SK-N-MC (cell line): ENCODE measurements at regions not wholly inside any gene's neighbourhood (a gene's known extent, or its start where the extent isn't known, plus 50 kb on each side); places are given as distances from the start of the nearest gene placed in this dataset.

ENCODE experiments used
- DNase-seq: peaks from one replicate; pipeline ENCODE4 v3.0.0-alpha.2; 2011; ENCODE audit warnings: low read depth, low spot score
- H3K27ac ChIP-seq: fragments of 200-600 bp; sonication (generic); 2 replicates; pipeline ENCODE4 v1.5.1; 2016; ENCODE audit warnings: mixed run types
- H3K36me3 ChIP-seq: fragments of 200-600 bp; sonication (generic); 2 replicates; pipeline ENCODE4 v1.6.1; 2017; ENCODE audit warnings: antibody characterized with exemption, low read length, mixed read lengths; ENCODE audit not compliant: insufficient read depth
- H3K4me3 ChIP-seq: fragments of 200-600 bp; sonication (generic); 2 replicates; pipeline ENCODE4 v1.5.1; 2016
- H3K9ac ChIP-seq: fragments of 200-600 bp; sonication (generic); 2 replicates; pipeline ENCODE4 v1.8.0; 2017; ENCODE audit warnings: mixed run types, mixed read lengths; ENCODE audit not compliant: insufficient read length
- H3K9me3 ChIP-seq: fragments of 200-600 bp; sonication (generic); 2 replicates; pipeline ENCODE4 v1.6.1; 2017; ENCODE audit warnings: low read depth, mild to moderate bottlenecking, antibody characterized with exemption, low read length, moderate library complexity, mixed read lengths
- EZH2 ChIP-seq: fragments of 200-600 bp; sonication (generic); IDR thresholded peaks from one replicate; pipeline ENCODE4 v1.6.1; 2017; ENCODE audit warnings: antibody characterized with exemption
- FOXP2 ChIP-seq: optimal IDR thresholded peaks from 2 replicates; pipeline ENCODE3; 2011; ENCODE audit warnings: mild to moderate bottlenecking, moderate library complexity; ENCODE audit not compliant: insufficient read depth; ENCODE audit errors: extremely low read length, control extremely low read depth
- POLR2AphosphoS5 ChIP-seq: IDR thresholded peaks from 2 replicates; pipeline ENCODE4 v1.6.1; 2012; ENCODE audit warnings: mild to moderate bottlenecking, low read depth, low read length, borderline replicate concordance

GRCh38 chr2:79259296-79259695, 99.7 kb upstream of the REG3A start:
- H3K4me3 ChIP-seq, result no peak overlapping the region
- TF ChIP-seq EZH2, result no peak

DNA sequence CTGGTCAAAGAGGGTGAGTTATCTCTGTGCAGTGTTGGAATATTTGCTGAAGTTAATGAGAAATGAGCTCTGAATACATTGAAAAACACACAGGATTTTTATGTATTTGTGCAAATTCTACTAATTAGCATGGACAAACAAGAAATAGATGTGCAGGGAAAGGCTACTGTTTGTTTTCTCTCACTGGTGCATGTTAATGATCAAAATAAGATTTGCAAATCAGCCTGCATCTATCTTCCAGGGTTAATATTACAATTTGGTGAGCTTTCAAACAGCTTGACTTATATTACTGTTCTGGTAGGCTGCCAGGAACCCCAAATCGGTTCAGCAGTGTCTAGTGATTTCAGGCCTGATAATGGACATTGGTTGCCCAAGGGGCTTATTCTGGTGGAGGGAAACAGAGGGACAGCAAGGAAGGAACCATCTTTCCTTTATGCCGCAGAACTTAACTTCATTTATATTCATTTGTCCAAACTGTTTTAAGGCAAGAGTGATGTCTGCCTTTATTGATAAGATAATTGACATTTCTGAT, 93.8 kb upstream of the REG3A start:
- TF ChIP-seq FOXP2 (no peak), POLR2AphosphoS5 (no peak), EZH2 (no peak)
- Histone ChIP-seq H3K27ac (no peak overlapping the region), H3K4me3 (no peak overlapping the region), H3K9me3 (no peaks in the 10 kb centered on the region), H3K36me3 (no peaks in the 10 kb centered on the region), H3K9ac (no peak overlapping the region)
- DNase-seq, result no peak

More at GRCh38 chr2:79259296-79259695, 99.7 kb upstream of the REG3A start:
- Histone ChIP-seq H3K27ac (no peak overlapping the region), H3K9ac (no peak overlapping the region), H3K36me3 (no peaks in the 10 kb centered on the region), H3K9me3 (no peaks in the 10 kb centered on the region)
- DNase-seq, result no peak

GRCh38 chr2:79250656-79251055, 91.1 kb upstream of the REG3A start:
- H3K4me3 ChIP-seq, result no peak overlapping the region
- no peak for TF ChIP-seq POLR2AphosphoS5
- TF ChIP-seq EZH2, result no peak
- TF ChIP-seq FOXP2, result no peak
- no peak for DNase-seq
- no peak overlapping the region for H3K9ac ChIP-seq
- no peak overlapping the region for H3K27ac ChIP-seq
- no peaks in the 10 kb centered on the region for H3K9me3 ChIP-seq
- no peaks in the 10 kb centered on the region for H3K36me3 ChIP-seq

GRCh38 chr2:79248776-79249175, 89.2 kb upstream of the REG3A start:
- no peak overlapping the region for H3K9ac ChIP-seq
- DNase-seq, result no peak
- H3K4me3 ChIP-seq, result no peak overlapping the region
- no peaks in the 10 kb centered on the region for H3K9me3 ChIP-seq
- TF ChIP-seq EZH2 (no peak), POLR2AphosphoS5 (no peak)
- H3K27ac ChIP-seq, result no peak overlapping the region
- no peaks in the 10 kb centered on the region for H3K36me3 ChIP-seq

DNA sequence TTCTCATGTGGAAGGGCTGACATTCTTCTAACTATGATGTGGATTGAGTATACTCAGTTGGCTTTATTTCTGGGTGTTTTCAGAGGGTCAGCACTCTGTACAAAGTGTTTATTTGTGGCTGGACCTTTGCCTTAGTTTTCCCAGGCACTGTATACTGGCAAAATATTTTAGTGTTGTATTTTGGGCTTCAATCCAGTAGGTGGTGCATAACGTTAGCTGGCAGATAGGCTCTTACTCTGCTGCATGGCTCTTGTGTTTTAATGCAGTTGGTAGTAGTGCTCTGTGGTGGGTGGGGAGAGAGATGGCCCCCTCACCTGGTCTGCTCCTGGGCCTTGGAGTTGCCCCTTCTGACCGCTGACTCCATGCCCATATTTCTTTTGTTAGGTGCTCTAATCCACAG, 75.6 kb upstream of the REG3A start:
- Histone ChIP-seq H3K9ac (no peak overlapping the region), H3K9me3 (no peaks in the 10 kb centered on the region), H3K36me3 (no peaks in the 10 kb centered on the region), H3K4me3 (no peak overlapping the region), H3K27ac (no peak overlapping the region)
- TF ChIP-seq POLR2AphosphoS5 (no peak), FOXP2 (no peak), EZH2 (no peak)
- no peak for DNase-seq

- no peaks in the 10 kb centered on the region for H3K9me3 ChIP-seq
- no peak overlapping the region for H3K4me3 ChIP-seq
- H3K36me3 ChIP-seq, result no peaks in the 10 kb centered on the region
- H3K27ac ChIP-seq, result no peak overlapping the region
- DNase-seq, result no peak
- TF ChIP-seq POLR2AphosphoS5 (no peak), FOXP2 (no peak), EZH2 (no peak)
- H3K9ac ChIP-seq, result no peak overlapping the region
These were observed 64.0 kb upstream of the REG3A start for GRCh38 chr2:79223539-79223938.

DNA sequence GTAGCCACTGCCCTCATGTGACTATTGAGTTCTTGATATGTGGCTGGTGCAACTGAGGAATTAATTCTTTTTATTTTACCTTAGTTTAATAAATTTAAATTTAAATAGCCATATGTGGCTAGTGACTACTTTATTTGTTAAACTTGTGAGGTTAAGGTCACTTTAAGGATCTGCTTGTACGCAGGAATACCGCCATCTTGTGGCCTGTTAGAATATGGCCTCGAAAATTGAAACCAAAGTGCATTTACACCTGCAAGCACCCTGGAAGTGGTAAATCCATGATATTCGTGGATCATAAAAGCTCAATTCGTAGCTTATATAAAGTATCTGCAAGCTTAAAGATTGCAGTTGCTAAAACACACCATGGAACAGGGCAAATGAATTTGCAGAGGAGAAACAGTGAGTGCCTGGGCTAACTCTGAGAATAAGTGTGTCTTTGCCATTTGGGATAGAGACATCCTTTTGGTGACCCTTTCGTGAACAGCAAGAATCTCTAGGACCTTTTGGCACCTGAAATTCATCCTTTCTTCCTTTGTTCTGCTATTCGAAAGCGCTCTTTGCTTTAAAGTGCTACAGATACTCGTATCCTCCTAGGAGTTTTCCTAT, 59.9 kb upstream of the REG3A start:
- TF ChIP-seq EZH2 (no peak), POLR2AphosphoS5 (no peak), FOXP2 (no peak)
- Histone ChIP-seq H3K27ac (no peak overlapping the region), H3K36me3 (no peaks in the 10 kb centered on the region), H3K9ac (no peak overlapping the region), H3K4me3 (no peak overlapping the region), H3K9me3 (no peaks in the 10 kb centered on the region)
- DNase-seq, result peak; percentile 45

DNA sequence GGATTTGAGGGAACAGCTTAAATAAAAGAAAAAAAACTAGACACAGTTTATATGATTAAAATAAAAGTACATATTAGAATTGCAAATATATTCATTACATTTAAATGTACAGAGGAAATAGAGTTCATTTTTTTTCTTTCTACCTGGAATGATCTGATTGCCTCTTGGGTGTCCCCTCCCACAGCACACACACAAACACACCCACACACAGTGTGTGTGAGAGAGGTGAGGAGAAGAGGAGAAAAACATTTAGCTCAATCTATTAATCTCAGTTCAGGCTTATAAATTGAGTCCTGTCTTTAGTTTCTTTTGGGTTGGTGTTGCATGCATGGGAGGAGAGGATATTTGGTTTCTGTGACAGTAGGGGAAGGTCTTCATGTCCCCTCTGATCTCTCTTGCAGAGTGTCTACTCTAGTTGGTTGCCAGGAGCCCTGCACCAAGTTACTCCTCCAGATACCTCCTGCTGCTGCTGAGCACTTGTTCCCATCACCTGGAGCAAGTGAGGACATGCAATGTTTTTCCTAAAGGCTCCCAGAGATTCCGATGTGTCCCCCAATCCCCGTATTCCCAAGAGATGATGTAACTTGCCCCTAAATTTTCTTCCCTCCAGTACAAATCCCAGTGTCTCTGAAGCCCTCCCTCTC, 50.8 kb upstream of the REG3A start:
- no peak for TF ChIP-seq POLR2AphosphoS5
- TF ChIP-seq EZH2, result no peak
- TF ChIP-seq FOXP2, result no peak
- Histone ChIP-seq H3K4me3 (no peak overlapping the region), H3K9me3 (no peaks in the 10 kb centered on the region), H3K9ac (no peak overlapping the region), H3K27ac (no peak overlapping the region), H3K36me3 (no peaks in the 10 kb centered on the region)
- DNase-seq, result no peak
